Spleen (tissue), 7 donors: ENCODE measurements at regions not wholly inside any gene's neighbourhood (a gene's known extent, or its start where the extent isn't known, plus 50 kb on each side); places are given as distances from the start of the nearest gene placed in this dataset.

Experiments
- CTCF ChIP-seq, 11 experiments: fragments of 200-600 bp in 7 of 11; fragments of 450-650 bp in 4 of 11; sonication (generic) in 4 of 11; IDR thresholded peaks in 8 of 11; conservative IDR thresholded peaks in 3 of 11; 1 replicate in 7 of 11; 2 replicates in 4 of 11; pipeline versions ENCODE4 v1.4.0 to v1.8.0; 2016 to 2021; ENCODE audit warnings: antibody characterized with exemption in 11 of 11, inconsistent platforms in 4 of 11, mild to moderate bottlenecking in 1 of 11
- POLR2A ChIP-seq, 3 donors: fragments of 450-650 bp; IDR thresholded peaks; one replicate each; pipeline ENCODE4 v1.5.1; 2017; ENCODE audit warnings: antibody characterized with exemption in 3 of 3, mild to moderate bottlenecking in 1 of 3
- POLR2AphosphoS5 ChIP-seq, 3 donors: sonication (generic); formaldehyde crosslinking; IDR thresholded peaks; one replicate each; pipeline ENCODE4 v1.5.1; 2017; ENCODE audit warnings: antibody characterized with exemption in 3 of 3
- donor health status: DM: no; HTN: no; CAD: no; lungs with moderate emphysema.
- donor health status: DM: no; HTN: no; CAD: no.
- donor health status: DM: no; HTN: no; CAD: no.

- TF ChIP-seq CTCF (IDR thresholded peaks at IDR 0.05 in 8 of 11, conservative IDR thresholded peaks at IDR 0.05 in 3 of 11), result no peak
- no peak for TF ChIP-seq POLR2AphosphoS5 (IDR thresholded peaks at IDR 0.05)
- no peak for TF ChIP-seq POLR2A (IDR thresholded peaks at IDR 0.05)
Measured at GRCh38 chr5:148902478-148902877, 76.1 kb downstream of the ADRB2 start.
